HepG2 (cell line): ENCODE measurements at regions not wholly inside any gene's neighbourhood (a gene's known extent, or its start where the extent isn't known, plus 50 kb on each side); places are given as distances from the start of the nearest gene placed in this dataset.

Experiments used
- ATAC-seq: fragments of 200-7000 bp; cut with Tn5 transposase; 3 replicates; pipeline ENCODE4 v1.9.1; 2020; ENCODE audit warnings: mild to moderate bottlenecking, moderate library complexity
- BruUV-seq: library from RNA; stranded (reverse); fragments of 400-500 nt; replicated peaks from 2 replicates; lab custom pipeline; 2021; lab: Mats Ljungman, UMichigan
- CTCF ChIA-PET: fragments of 300-600 bp; formaldehyde crosslinking; extraction: SDS; loops from one replicate; lab custom pipeline; 2021; ENCODE audit warnings: low total read pairs, inconsistent platforms, low intra/inter-chr PET ratio; lab: Yijun Ruan, JAX
- POLR2A ChIA-PET: fragments of 350-600 bp; sonication (Branson Sonifier 250); formaldehyde crosslinking; loops from one replicate; lab custom pipeline; 2020; ENCODE audit warnings: antibody characterized with exemption, inconsistent platforms; lab: Yijun Ruan, JAX
- DNase-seq: peaks from one replicate; pipeline ENCODE4 v3.0.0-alpha.2; 2015; ENCODE audit warnings: low spot score
- FAIRE-seq: peaks from 3 replicates; lab custom pipeline; 2011; peaks lifted over from hg19 to GRCh38; lab: Jason Lieb, UNC
- H2AFZ ChIP-seq: one replicate; pipeline ENCODE4 v1.6.1; 2011; ENCODE audit warnings: low read length, inconsistent platforms
- H3K27ac ChIP-seq: fragments of 300-600 bp; 3 replicates; pipeline ENCODE4 v1.8.0; 2011; ENCODE audit warnings: mixed run types, mild to moderate bottlenecking, mixed read lengths, low read length, inconsistent platforms; ENCODE audit not compliant: insufficient read depth; ENCODE audit errors: extremely low read length
- H3K27me3 ChIP-seq, 2 experiments: fragments of 200-600 bp in 1 of 2; 2 replicates in 1 of 2; 3 replicates in 1 of 2; pipeline versions ENCODE4 v1.6.0 to v1.8.0; 2011; ENCODE audit warnings: low read length in 2 of 2, mild to moderate bottlenecking in 2 of 2, moderate library complexity in 2 of 2, inconsistent platforms in 1 of 2; ENCODE audit not compliant: insufficient read depth in 2 of 2, control insufficient read depth in 1 of 2
- H3K36me3 ChIP-seq, 2 experiments: fragments of 200-600 bp in 1 of 2; replicated peaks in 1 of 2; 2 replicates in 1 of 2; 3 replicates in 1 of 2; pipeline versions ENCODE4 v1.5.1 to v1.8.0; 2011; ENCODE audit warnings: low read length in 2 of 2, inconsistent platforms in 1 of 2; ENCODE audit not compliant: insufficient read depth in 2 of 2, control insufficient read depth in 1 of 2
- H3K4me1 ChIP-seq: 2 replicates; pipeline ENCODE4 v1.5.1; 2012; ENCODE audit warnings: low read length, inconsistent platforms; ENCODE audit not compliant: insufficient read depth
- H3K4me2 ChIP-seq: 2 replicates; pipeline ENCODE4 v1.6.0; 2011; ENCODE audit warnings: low read depth, low read length, inconsistent platforms
- H3K4me3 ChIP-seq, 3 experiments: fragments of 200-600 bp in 1 of 3; sonication (generic), shearing (Covaris generic) in 1 of 3; replicated peaks in 1 of 3; 2 replicates each; pipeline ENCODE4 v1.5.1; 2011 to 2016; ENCODE audit warnings: low read length in 3 of 3, inconsistent platforms in 2 of 3, low read depth in 2 of 3, mild to moderate bottlenecking in 2 of 3, control low read depth in 1 of 3, mixed read lengths in 1 of 3; ENCODE audit not compliant: insufficient read depth in 1 of 3
- H3K79me2 ChIP-seq: one replicate; pipeline ENCODE4 v1.6.1; 2011; ENCODE audit warnings: low read length, inconsistent platforms; ENCODE audit not compliant: insufficient read depth
- H3K9ac ChIP-seq: 2 replicates; pipeline ENCODE4 v1.6.0; 2011; ENCODE audit warnings: mild to moderate bottlenecking, low read depth, low read length, inconsistent platforms; ENCODE audit not compliant: insufficient read depth
- H3K9me3 ChIP-seq: 2 replicates; pipeline ENCODE4 v1.5.1; 2012; ENCODE audit warnings: mild to moderate bottlenecking, low read length
- H4K20me1 ChIP-seq: 2 replicates; pipeline ENCODE4 v1.6.0; 2011; ENCODE audit warnings: inconsistent platforms, mild to moderate bottlenecking, low read length, moderate library complexity; ENCODE audit not compliant: insufficient read depth
- CEBPG ChIP-seq: IDR thresholded peaks from 2 replicates; pipeline ENCODE4 v1.6.1; 2016
- CHCHD3 ChIP-seq: sonication (generic); formaldehyde crosslinking; IDR thresholded peaks from 2 replicates; pipeline ENCODE4 v1.8.0; 2022; ENCODE audit warnings: mild to moderate bottlenecking, missing genetic modification reagents, moderate library complexity
- HES4 ChIP-seq: sonication (generic); formaldehyde crosslinking; IDR thresholded peaks from 2 replicates; pipeline ENCODE4 v1.9.0; 2021; ENCODE audit warnings: mild to moderate bottlenecking, missing genetic modification reagents, borderline replicate concordance
- RXRB ChIP-seq: IDR thresholded peaks from 2 replicates; pipeline ENCODE4 v1.6.1; 2016; ENCODE audit warnings: borderline replicate concordance, missing genetic modification reagents, missing compliant biosample characterization
- SKI ChIP-seq: fragments of 450-650 bp; IDR thresholded peaks from one replicate; pipeline ENCODE4 v1.6.1; 2018; ENCODE audit warnings: mild to moderate bottlenecking; ENCODE audit not compliant: partially characterized antibody
- ZNF224 ChIP-seq: sonication (generic); formaldehyde crosslinking; IDR thresholded peaks from 2 replicates; pipeline ENCODE4 v1.5.0; 2020; ENCODE audit warnings: mild to moderate bottlenecking, missing genetic modification reagents
- ZNF547 ChIP-seq: sonication (generic); formaldehyde crosslinking; IDR thresholded peaks from 2 replicates; pipeline ENCODE4 v1.5.1; 2020; ENCODE audit warnings: mild to moderate bottlenecking, missing genetic modification reagents
- ZNF777 ChIP-seq: sonication (generic); formaldehyde crosslinking; IDR thresholded peaks from 2 replicates; pipeline ENCODE4 v1.4.0; 2020; ENCODE audit warnings: missing genetic modification reagents
- WGBS: methylation state at CpG from one replicate; pipeline ENCODE4 v1.1.6; 2017; ENCODE audit warnings: low lambda C conversion rate; 5-methylcytosine and 5-hydroxymethylcytosine counted together
- in situ Hi-C: cut with HindIII; loops from 2 replicates; pipeline ENCODE4 v1.10.0; 2017; ENCODE audit warnings: low pct_unique_long_range_greater_than_20kb; ENCODE audit not compliant: extremely low pct_ligation_motif_present
- intact Hi-C: fragments of 100-400 bp; cut with micrococcal nuclease; formaldehyde crosslinking; loops from one replicate; pipeline ENCODE4 v1.10.0; 2022; ENCODE audit not compliant: unreplicated experiment
- TF ChIP-seq, protein P1 (sequence below): fragments of 450-650 bp; IDR thresholded peaks from 2 replicates; pipeline ENCODE4 v1.6.1; 2017

- Histone ChIP-seq H3K9ac (no peak overlapping the region), H3K79me2 (no peaks in the 10 kb centered on the region), H4K20me1 (no peaks in the 10 kb centered on the region), H3K4me3 (no peak overlapping the region), H3K27me3 (no peaks in the 10 kb centered on the region), H3K4me2 (no peak overlapping the region), H2AFZ (no peak overlapping the region), H3K36me3 (no peaks in the 10 kb centered on the region), H3K9me3 (no peaks in the 10 kb centered on the region), H3K27ac (no peak overlapping the region), H3K4me1 (no peaks in the 10 kb centered on the region)
- DNase-seq = no peak
- WGBS = 0% methylated on average over 2 of the region's 2 CpGs
- ATAC-seq = no peak
- in situ Hi-C loops = no loop called here
- intact Hi-C loops = no loop called here
- POLR2A ChIA-PET = no interaction called here
- no peak for TF ChIP-seq HES4
- FAIRE-seq = no peak
- CTCF ChIA-PET = no interaction called here
- BruUV-seq = no TSS peak
These were observed 195.8 kb upstream of the NPVF start for GRCh38 chr7:25424113-25424512.

GRCh38 chr7:25424855-25425254 lies 196.6 kb upstream of the NPVF start:
- DNase-seq = no peak
- H3K4me2 ChIP-seq = no peak overlapping the region
- TF ChIP-seq ZNF777 = no peak
- no peak for TF ChIP-seq ZNF224 (CRISPR knock-in tag)
- TF ChIP-seq ZNF547 (CRISPR knock-in tag) = no peak
- no peak for TF ChIP-seq CEBPG (CRISPR knock-in tag)
- TF ChIP-seq, protein P1, sequence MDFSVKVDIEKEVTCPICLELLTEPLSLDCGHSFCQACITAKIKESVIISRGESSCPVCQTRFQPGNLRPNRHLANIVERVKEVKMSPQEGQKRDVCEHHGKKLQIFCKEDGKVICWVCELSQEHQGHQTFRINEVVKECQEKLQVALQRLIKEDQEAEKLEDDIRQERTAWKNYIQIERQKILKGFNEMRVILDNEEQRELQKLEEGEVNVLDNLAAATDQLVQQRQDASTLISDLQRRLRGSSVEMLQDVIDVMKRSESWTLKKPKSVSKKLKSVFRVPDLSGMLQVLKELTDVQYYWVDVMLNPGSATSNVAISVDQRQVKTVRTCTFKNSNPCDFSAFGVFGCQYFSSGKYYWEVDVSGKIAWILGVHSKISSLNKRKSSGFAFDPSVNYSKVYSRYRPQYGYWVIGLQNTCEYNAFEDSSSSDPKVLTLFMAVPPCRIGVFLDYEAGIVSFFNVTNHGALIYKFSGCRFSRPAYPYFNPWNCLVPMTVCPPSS = no peak
- TF ChIP-seq CHCHD3 = no peak
- no peak for TF ChIP-seq SKI
- no peak for TF ChIP-seq RXRB
- WGBS = 9% methylated on average over 5 of the region's 5 CpGs
- H3K9ac ChIP-seq = no peak overlapping the region
- H4K20me1 ChIP-seq = no peaks in the 10 kb centered on the region
- H3K4me3 ChIP-seq = no peak overlapping the region
- no peak overlapping the region for H3K27ac ChIP-seq
- no peaks in the 10 kb centered on the region for H3K79me2 ChIP-seq
- no TSS peak for BruUV-seq
- FAIRE-seq = no peak
- intact Hi-C loops (no loop called here), in situ Hi-C loops (no loop called here)
- no peak overlapping the region for H2AFZ ChIP-seq
- H3K36me3 ChIP-seq = no peaks in the 10 kb centered on the region
- H3K27me3 ChIP-seq = no peaks in the 10 kb centered on the region
- ChIA-PET CTCF (no interaction called here), POLR2A (no interaction called here)
- no peak for ATAC-seq
- no peaks in the 10 kb centered on the region for H3K9me3 ChIP-seq
- peaks cover 6% of the 10 kb centered on the region for H3K4me1 ChIP-seq
